IPS DF 6.9 (cell line): ENCODE measurements at regions not wholly inside any gene's neighbourhood (a gene's known extent, or its start where the extent isn't known, plus 50 kb on each side); places are given as distances from the start of the nearest gene placed in this dataset.
A peak's percentile ranks its signal among the peaks of the same experiment; 100 is the strongest.

Experiments used
- DNase-seq: peaks from one replicate; pipeline ENCODE4 v3.0.0-alpha.2; 2013; ENCODE audit warnings: low read depth, low spot score
- H3K27ac ChIP-seq: one replicate; pipeline ENCODE4 v1.5.1; 2013; ENCODE audit warnings: low read length, control low read depth
- H3K27me3 ChIP-seq: 2 replicates; pipeline ENCODE4 v1.6.1; 2013; ENCODE audit warnings: mild to moderate bottlenecking, low read length; ENCODE audit not compliant: control insufficient read depth, insufficient read depth
- H3K36me3 ChIP-seq: 2 replicates; pipeline ENCODE4 v1.6.1; 2013; ENCODE audit warnings: low read length; ENCODE audit not compliant: control insufficient read depth, insufficient read depth
- H3K4me1 ChIP-seq: 2 replicates; pipeline ENCODE4 v1.6.1; 2013; ENCODE audit warnings: low read length; ENCODE audit not compliant: control insufficient read depth, insufficient read depth
- H3K4me3 ChIP-seq: 2 replicates; pipeline ENCODE4 v1.5.1; 2013; ENCODE audit warnings: mild to moderate bottlenecking, low read length
- H3K9me3 ChIP-seq: 2 replicates; pipeline ENCODE4 v1.6.1; 2013; ENCODE audit warnings: low read length, inconsistent platforms; ENCODE audit not compliant: control insufficient read depth, insufficient read depth
- WGBS: extraction: QIAGEN DNeasy Blood & Tissue Kit; methylation state at CpG from one replicate; pipeline ENCODE4 v1.1.7; 2013; ENCODE audit warnings: mixed read lengths, missing lambda C conversion rate; ENCODE audit not compliant: insufficient read length, insufficient coverage; 5-methylcytosine and 5-hydroxymethylcytosine counted together

DNA sequence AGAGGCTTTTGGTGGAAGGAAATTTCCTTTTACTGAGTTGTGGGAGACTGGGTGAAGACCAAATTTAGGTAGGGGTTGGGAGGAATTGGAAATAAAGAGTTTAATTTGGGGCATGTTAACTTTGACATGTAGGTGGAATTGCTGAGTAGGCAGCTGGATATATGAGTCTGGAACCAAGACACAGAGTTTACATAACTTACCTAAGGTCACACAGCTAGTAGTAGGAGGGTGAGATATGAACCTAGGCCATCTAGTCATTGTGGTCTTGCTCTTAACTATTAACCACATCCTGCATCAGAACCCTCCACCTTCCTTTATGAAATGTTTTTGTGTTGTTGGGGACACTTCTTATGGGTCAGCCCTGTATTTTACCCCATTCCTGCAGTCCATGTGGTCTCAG is 113.1 kb downstream of the ICOS start:
- H3K4me3 ChIP-seq, result no peak overlapping the region
- no peak for DNase-seq
- no peak overlapping the region for H3K27ac ChIP-seq
- H3K36me3 ChIP-seq, result no peaks in the 10 kb centered on the region
- H3K9me3 ChIP-seq, result no peaks in the 10 kb centered on the region
- H3K4me1 ChIP-seq, result no peaks in the 10 kb centered on the region
- H3K27me3 ChIP-seq, result no peaks in the 10 kb centered on the region

DNA sequence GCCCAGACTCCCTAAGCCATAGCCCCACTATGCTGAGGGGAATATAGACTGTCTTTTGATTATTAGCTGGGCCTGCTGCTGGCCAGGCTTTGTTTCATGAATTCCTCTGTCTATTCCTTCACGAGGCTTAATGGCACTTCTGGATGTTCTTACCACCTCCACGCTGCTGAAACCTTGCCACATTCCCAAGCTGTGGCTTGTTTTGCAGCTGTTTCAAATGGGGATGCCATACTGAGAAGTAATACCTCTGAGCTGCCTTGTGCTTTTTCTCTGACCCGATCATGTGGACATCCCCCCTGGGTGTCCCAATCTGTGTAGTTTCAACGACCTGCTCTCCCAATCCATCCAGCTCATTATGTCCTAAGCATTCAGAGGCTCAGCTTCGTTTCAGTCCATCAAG is 114.1 kb downstream of the ICOS start:
- H3K4me3 ChIP-seq, result no peak overlapping the region
- no peaks in the 10 kb centered on the region for H3K36me3 ChIP-seq
- H3K27ac ChIP-seq, result no peak overlapping the region
- no peak for DNase-seq
- H3K27me3 ChIP-seq, result no peaks in the 10 kb centered on the region
- no CpG with 5 or more reads among the region's 5 CpGs for WGBS
- no peaks in the 10 kb centered on the region for H3K9me3 ChIP-seq
- H3K4me1 ChIP-seq, result no peaks in the 10 kb centered on the region

DNA sequence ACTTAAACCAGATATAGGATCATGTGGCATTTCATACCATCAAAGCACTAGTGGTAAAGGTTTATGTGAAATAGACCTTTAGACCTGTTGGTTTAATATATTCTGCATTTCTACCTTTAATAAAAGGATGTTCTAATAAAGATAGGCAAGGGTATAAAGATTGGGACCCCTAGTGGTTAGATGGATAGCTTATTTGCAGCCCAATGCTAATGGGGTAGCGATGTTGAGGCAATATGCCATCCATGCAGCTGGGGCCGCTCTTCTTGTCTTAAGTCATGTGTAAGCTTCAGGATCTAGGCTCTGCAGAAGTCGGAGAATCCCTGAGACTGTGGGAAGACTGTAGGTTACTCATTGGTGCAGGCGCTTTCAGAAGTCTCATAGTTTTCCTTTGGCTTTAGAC is 114.9 kb downstream of the ICOS start:
- no peaks in the 10 kb centered on the region for H3K4me1 ChIP-seq
- H3K36me3 ChIP-seq, result no peaks in the 10 kb centered on the region
- no peaks in the 10 kb centered on the region for H3K9me3 ChIP-seq
- no CpG with 5 or more reads among the region's 4 CpGs for WGBS
- no peaks in the 10 kb centered on the region for H3K27me3 ChIP-seq
- H3K4me3 ChIP-seq, result no peak overlapping the region
- no peak overlapping the region for H3K27ac ChIP-seq
- DNase-seq, result peak; percentile 11

DNA sequence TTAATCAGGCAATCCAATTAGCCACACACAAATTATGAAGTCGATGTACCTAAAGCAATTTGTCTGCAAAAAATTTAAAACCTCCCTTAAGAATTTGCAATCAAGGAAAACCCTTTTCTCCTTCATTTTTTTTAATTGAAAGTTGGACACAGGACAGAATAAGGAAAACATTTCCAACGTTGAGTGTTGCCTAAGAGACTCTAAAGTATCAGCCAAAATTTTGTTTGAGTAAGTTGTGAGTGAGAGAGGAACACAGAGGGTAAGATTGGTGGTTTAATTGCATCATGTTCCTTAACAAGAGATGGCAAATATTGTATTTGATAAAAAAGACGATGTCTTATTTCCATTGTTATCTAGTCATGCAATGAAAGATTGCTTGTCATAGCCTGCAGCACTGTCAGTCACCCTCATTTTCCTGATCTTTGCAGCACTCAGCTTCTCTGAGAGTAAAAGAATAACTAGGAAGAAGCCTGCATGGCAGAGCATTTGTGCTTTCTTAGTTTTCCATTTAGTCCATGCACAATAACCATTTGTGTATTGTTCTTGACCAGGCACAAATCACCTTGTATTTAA is 115.5 kb downstream of the ICOS start:
- no CpG with 5 or more reads among the region's 3 CpGs for WGBS
- Histone ChIP-seq H3K36me3 (no peaks in the 10 kb centered on the region), H3K9me3 (no peaks in the 10 kb centered on the region), H3K4me1 (no peaks in the 10 kb centered on the region), H3K27me3 (no peaks in the 10 kb centered on the region), H3K27ac (no peak overlapping the region), H3K4me3 (no peak overlapping the region)
- DNase-seq, result no peak

DNA sequence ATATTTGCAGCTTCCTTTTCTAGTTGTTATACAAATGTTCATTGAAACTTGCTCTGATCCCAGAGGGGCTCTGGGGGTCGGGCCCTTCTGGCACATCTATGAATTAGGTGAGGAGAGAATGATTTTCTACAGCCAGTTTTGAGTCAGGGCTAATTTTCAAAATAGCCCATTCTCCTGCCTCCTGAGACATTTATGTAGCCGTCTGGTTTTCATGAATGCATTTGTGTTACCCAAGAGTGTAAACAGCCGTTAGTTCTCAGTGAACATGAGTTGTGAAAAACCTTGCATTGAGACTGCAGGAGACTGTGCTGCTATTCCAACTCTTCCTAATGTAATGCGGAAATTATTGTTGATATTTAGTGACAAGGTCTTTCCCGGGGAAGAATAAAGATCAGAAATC is 122.5 kb downstream of the ICOS start:
- no peak for DNase-seq
- Histone ChIP-seq H3K27ac (no peak overlapping the region), H3K4me1 (no peaks in the 10 kb centered on the region), H3K36me3 (no peaks in the 10 kb centered on the region), H3K9me3 (no peaks in the 10 kb centered on the region), H3K27me3 (no peaks in the 10 kb centered on the region), H3K4me3 (no peak overlapping the region)
- no CpG with 5 or more reads among the region's 5 CpGs for WGBS

DNA sequence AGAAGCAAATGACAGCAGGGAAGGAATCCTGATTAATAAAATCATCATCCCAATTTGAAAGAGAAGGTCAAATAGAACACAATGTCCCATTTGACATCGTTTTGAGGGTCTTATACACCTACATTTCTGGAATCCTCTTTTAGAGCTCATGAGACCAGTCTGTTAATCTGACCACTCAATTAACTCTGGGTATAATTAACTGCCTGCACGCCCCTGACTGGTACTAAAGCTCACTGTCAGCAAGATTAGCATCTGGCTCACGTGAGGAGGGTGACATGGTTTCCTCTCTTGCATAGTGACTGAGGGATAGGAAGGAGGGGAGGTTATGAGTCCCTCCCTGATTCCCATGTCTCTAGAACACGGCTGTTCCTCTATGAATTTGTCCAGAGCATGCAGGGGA is 124.3 kb downstream of the ICOS start:
- Histone ChIP-seq H3K27ac (no peak overlapping the region), H3K27me3 (no peaks in the 10 kb centered on the region), H3K4me3 (no peak overlapping the region), H3K9me3 (no peaks in the 10 kb centered on the region), H3K4me1 (no peaks in the 10 kb centered on the region), H3K36me3 (no peaks in the 10 kb centered on the region)
- WGBS, result no CpG with 5 or more reads among the region's 4 CpGs
- DNase-seq, result no peak

DNA sequence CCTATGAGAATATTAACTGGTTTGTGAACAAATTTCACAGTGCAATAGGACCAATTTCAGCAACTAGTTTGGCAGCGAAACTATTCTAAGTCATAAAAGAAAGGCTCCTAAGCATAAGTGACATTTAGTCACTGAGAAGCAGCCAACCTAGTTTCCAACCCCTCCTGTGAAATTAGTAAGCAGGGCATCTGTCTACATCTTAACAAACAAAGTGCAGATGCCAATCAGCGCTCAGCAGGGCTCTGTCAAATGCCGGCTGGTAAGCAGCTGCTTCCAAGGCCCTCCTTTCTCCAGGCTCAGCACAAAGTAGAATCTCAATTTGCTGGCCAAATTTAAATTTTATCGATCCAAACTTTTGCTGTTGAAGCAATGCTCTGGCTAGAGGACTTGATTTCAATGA is 124.7 kb downstream of the ICOS start:
- no peak overlapping the region for H3K27ac ChIP-seq
- H3K36me3 ChIP-seq, result no peaks in the 10 kb centered on the region
- no peaks in the 10 kb centered on the region for H3K9me3 ChIP-seq
- H3K4me1 ChIP-seq, result no peaks in the 10 kb centered on the region
- no peak overlapping the region for H3K4me3 ChIP-seq
- no peaks in the 10 kb centered on the region for H3K27me3 ChIP-seq
- no CpG with 5 or more reads among the region's 4 CpGs for WGBS
- no peak for DNase-seq

DNA sequence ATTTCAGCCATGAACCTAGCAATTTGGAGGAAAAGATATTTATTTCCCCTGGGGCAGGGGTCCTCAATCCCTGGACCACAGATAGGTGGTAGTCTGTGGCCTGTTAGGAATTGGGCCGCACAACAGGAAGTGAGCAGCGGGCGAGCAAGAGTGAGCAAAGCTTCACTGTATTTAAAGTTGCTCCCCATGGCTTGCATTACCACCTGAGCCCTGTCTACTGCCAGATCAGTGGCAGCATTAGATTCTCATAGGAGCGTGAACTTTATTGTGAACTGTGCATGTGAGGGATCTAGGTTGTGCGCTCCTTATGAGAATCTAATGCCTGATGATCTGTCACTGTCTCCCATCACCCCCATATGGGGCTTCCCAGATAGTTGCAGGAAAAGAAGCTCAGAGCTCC is 127.6 kb downstream of the ICOS start:
- no CpG with 5 or more reads among the region's 5 CpGs for WGBS
- Histone ChIP-seq H3K36me3 (no peaks in the 10 kb centered on the region), H3K27me3 (no peaks in the 10 kb centered on the region), H3K9me3 (no peaks in the 10 kb centered on the region), H3K4me3 (no peak overlapping the region), H3K4me1 (no peaks in the 10 kb centered on the region), H3K27ac (no peak overlapping the region)
- DNase-seq, result no peak

DNA sequence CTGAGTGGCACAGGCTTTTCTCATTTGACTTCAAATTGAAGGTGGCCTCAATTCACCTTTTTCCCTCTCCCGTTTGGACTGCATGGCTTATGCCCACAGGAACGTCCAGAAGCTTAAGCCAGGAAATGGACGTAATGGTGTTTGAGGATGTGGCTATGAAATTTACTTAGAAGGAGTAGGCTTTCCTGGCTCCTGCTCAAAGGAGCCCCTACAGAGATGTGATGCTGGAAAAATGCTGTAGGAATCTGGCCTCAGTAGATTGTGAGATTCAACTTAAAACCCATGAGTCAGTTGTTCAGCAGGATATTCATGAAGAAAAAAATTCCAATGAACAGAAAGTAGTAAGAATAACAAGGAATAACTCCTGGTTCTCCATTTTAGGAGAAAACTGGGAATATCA is 129.0 kb downstream of the ICOS start:
- H3K27ac ChIP-seq, result no peak overlapping the region
- H3K9me3 ChIP-seq, result no peaks in the 10 kb centered on the region
- H3K27me3 ChIP-seq, result no peaks in the 10 kb centered on the region
- DNase-seq, result no peak
- H3K36me3 ChIP-seq, result no peaks in the 10 kb centered on the region
- H3K4me3 ChIP-seq, result no peak overlapping the region
- H3K4me1 ChIP-seq, result no peaks in the 10 kb centered on the region
- WGBS, result no CpG with 5 or more reads among the region's 3 CpGs

DNA sequence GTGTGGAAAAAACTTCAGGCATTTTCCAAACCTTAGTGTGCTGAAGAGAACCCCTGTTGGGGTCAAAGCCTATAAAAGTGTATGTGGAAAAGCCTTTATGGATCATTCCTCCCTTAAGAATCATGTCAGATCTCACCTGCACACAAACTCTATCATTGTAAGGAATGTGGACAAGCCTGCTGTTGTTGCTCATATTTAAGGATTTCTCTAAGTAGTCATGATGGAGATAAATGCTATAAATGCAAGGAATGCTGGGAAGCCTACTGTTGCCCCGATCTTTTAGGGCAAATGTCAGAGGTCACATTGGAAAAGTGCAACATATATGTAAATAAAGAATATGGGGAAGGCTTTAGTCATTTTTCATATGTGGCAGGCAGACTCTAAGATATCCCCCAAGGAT is 129.5 kb downstream of the ICOS start:
- H3K27ac ChIP-seq, result no peak overlapping the region
- H3K4me3 ChIP-seq, result no peak overlapping the region
- H3K36me3 ChIP-seq, result no peaks in the 10 kb centered on the region
- H3K4me1 ChIP-seq, result no peaks in the 10 kb centered on the region
- WGBS, result no CpG with 5 or more reads among the region's 1 CpG
- DNase-seq, result no peak
- no peaks in the 10 kb centered on the region for H3K9me3 ChIP-seq
- no peaks in the 10 kb centered on the region for H3K27me3 ChIP-seq

DNA sequence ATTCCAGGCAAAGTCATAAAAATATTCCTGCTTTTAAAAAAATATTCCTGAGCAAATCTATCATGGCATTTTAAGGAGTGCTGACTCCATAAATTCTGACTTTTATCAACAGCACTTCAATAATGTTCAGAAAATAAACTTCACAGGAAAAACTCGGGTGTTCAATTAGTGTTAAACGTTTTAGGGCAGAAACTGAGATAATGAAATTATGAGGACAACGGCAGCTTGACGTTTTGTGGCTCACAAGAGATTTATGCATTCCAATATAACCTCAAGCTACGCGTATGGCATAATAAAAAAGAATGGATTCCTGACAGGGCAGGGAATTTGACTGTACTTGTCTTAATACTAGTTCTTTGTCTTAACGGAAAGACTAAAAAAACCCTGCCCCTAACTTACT is 133.2 kb downstream of the ICOS start:
- Histone ChIP-seq H3K4me3 (no peak overlapping the region), H3K9me3 (no peaks in the 10 kb centered on the region), H3K4me1 (no peaks in the 10 kb centered on the region), H3K36me3 (no peaks in the 10 kb centered on the region), H3K27ac (no peak overlapping the region), H3K27me3 (no peaks in the 10 kb centered on the region)
- DNase-seq, result no peak
- no CpG with 5 or more reads among the region's 7 CpGs for WGBS
